ENCODE measurements at regions not wholly inside any gene's neighbourhood (a gene's known extent, or its start where the extent isn't known, plus 50 kb on each side); places are given as distances from the start of the nearest gene placed in this dataset.

DNA sequence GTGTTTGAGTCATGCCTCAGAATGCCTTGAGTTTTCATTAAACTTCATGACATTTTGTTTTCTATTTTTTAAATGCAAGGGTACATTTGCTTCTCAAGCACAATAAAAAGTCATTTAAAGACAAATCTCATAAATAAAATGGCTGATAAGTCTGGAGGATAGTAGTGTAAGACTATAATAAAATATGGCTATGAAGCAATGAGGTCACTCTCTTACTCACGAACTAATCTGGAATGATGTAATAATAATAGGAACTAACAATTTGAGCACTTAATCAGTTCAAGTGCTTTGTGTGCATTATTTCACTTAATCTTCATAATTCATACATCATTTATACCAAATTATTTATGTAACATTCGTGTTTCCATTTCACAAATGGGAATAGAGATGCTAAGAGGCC is 149.3 kb upstream of the CTTNBP2 start:
- DNase-seq (ENCODE audit: low read depth) = no peak

DNA sequence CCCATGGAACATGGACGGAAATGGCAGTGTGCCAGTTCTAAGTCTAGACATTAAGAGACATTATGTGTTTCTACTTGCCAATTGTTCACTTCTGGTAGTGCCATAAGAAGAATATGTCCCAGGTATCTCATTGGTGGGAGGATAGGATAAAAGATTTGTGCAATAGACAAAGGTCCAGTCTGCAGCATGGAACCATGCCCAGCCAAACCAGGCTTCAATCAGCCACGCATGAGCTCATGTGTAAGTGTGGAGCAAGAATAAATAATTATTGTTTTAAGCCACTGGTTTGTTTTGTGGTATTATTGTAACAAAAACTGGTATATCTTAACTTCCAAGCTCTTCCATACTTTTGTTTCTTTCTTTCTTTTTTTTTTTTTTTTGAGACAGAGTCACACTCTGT is 153.6 kb upstream of the CTTNBP2 start:
- DNase-seq (ENCODE audit: low read depth) = no peak

DNA sequence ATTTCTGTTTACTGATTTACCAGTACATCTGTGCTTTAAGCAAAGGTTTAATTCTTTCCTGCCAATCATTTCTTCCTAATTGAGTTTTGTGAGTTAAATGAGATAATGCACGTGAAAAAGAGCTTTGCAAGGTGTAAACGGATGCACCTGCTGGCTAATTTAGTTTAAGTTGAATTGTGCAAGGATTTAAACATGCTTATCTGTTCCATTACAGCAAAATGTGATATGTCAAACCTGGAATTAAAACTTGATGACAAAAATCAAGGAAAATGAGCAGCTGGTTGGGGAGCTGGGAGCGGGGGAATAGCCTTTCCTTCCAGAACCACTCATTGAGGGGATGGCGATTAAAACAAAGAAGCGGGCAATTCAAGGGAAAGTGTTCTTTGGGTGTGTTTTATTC is 155.0 kb upstream of the CTTNBP2 start:
- DNase-seq (ENCODE audit: low read depth) = no peak

DNA sequence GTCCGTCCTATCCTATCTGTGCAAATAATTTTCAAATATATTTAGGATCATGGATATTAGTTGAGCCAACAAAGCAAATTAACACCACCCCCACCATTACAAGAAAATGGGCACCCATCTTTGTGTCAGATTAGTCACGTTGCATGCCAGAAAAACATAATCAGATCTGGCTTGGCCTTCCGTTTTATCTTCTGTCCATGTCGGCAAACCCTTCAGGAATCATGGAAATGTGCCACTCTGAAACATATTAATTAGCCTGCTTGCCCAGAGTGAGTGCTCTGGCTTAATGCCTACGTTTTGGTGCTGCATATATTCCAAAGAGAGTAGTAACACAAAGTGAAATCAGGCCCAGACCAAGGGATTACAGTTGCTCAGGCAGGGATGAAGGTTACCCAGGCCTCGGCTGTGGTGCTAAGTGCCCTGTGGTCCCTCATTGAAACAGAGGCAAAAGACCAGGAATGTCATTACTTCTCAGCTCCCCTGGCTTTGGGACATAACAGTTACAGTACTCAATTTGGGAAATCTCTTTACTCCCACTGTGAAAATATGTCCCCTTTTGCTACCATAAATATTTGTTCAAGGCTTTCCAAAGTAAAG is 154.0 kb upstream of the LSM8 start:
- no peak for DNase-seq (ENCODE audit: low read depth)

DNA sequence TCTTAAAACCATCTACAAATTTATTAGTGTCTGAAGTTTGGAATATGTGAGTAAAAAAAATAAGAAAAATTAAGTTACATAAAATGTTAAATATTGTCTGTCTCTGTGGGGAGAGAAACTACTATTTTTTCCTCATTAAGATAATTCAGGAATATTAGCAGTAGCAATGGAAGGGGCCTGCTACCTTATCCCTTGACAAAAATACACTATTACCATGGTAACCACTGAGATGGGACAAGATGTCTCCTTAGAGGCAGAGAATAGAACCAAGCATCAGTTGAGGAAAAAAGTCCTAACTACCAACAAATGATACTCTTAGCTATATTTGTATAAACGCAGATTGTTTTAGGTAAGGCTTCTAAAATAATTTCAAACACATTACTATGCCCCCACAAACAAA is 150.7 kb upstream of the LSM8 start:
- no peak for DNase-seq (ENCODE audit: low read depth)

DNA sequence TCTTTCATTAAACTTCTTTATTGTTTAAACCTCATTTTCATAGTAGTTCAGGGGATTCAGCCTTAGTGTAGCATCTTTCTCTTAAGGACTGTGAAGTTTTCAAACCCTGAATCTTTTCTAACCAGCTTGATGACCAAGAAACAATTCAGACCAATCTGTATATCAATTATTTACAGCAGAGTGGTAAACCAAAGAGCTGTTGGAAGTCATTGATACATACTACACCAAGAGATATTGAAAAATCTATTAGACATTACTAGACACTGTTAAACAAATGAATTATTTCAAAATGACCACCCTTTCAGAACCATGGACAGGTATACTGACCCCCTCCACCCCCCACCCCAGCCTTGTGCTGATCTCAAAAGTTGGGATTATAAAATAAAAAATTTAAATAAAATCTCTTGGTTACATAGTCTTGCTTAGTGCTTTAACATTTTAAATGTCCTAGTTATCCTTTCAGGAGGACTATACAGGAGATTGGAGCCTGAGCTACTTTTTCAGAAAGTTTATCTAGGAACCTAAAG is 143.9 kb upstream of the LSM8 start:
- DNase-seq (ENCODE audit: low read depth) = no peak

DNA sequence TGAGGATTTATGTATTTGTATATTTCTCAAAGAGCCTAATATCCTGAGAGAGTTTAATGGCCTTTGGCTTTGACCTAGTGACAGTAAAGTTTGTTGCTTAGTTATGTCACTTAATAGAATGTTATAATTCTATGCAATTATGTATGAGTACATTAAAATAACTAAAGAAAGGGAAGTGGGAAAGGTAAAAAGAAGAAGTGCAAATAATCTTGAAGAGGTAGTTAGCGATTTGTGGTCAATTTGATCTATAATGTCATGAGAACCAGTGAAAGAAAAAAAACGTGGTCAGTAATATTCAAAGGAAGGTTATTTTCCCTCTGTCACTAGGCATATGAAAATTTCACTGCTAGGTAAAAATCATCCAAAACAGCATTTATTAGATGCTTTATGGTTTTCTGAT is 143.4 kb upstream of the LSM8 start:
- no peak for DNase-seq (ENCODE audit: low read depth)

DNA sequence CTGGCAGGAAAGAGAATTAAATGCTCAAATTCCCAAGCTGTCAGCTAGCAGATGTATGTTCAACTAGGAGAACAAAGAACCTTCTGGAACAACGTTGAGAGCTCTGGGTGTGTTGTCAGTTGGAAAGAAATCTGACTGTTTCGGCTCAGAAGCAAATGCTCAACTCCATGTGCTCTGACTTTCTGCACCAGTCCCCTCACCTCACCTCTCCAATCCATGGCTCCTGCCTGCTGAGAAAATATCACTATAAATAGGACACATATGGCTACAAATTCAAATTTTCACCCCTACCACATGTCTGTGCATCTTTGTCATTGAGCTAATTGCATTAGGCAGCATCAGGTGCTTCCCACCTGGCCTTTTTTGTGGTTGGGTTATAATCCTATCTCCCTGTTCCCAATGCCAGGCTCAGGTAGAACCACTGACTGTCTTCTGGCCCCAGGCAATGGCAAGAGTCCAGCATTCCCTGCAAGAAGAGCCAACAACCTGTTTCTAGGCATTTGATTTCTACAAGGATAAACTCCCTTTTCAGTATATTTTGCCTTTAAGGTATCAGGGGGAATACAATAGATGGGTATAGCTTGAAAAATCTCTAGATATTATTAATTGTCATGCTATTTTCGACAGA is 142.6 kb upstream of the LSM8 start:
- DNase-seq (ENCODE audit: low read depth) = no peak

DNA sequence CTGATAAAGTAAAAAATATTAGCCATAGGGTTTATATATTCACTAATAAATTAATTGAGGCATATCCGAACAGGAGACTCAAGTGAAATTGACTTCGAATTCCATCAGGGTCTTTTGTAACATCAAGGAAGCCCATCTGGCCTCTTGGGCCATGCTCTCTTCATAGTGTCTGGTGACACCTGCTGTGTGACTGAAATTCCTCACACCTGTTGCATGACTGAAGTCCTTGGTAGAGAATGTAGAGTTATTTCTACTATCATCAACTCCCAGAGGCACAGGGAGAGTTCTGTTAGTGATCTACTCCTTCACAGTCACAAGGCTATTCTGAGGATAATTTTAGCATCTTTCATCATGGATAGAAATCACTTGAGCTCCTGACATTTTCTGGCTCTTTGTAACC is 138.3 kb upstream of the LSM8 start:
- no peak for DNase-seq (ENCODE audit: low read depth)

DNA sequence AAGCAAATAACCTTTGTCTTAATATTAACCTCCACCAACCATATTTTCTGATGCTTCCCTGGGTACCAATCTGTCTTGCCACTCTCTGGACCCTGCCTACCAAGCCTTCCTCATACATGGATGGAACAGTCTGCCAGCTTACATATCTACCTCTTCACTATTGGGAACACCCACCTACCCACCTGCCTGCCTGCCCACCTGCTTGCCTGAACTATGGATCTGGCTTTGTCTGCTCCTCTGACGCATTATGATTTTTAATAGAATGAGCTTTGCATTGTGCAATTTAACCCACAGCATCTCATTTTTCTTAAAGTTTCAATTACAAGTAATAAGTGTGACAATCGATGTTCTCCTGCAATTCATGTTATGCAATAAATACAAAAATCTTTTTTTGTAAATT is 137.9 kb upstream of the LSM8 start:
- DNase-seq (ENCODE audit: low read depth) = no peak

DNA sequence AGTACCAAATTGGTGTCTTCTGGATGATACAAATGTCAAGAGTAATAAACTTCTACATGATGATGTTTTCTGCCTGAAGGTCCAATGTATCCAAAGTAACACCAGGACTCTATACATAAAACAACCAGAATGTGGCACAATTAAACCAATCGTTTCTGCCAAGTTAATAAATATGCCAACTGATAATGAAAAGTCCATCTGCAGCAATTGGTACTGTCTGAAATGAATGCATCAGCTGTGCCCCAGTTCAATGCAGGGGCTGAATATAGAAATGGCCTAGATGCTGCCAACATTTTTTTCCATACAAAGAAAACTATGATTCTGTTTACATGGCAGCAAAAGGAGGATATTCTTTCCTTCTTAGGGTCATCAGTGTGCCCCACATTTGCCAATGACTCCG is 137.2 kb upstream of the LSM8 start:
- no peak for DNase-seq (ENCODE audit: low read depth)

DNA sequence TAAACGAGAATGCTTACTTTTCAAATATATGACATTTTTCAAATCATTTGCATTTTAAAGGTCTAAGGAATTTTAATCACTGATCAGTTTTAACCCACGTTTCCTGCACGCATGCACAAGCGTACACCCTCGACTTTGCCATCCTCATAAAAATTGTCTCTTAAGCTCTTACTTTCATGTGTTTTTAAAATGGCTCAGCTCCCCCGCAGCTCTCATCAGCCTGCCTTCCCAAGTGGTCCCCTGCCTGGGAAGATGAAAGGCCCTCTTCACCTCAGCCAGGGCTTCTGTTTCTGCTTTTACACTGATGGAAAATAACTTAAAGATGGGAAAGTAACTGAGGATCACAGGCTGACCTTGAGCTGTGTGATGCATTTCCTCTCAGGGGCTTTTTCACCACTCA is 131.6 kb upstream of the LSM8 start:
- DNase-seq (ENCODE audit: low read depth) = no peak

DNA sequence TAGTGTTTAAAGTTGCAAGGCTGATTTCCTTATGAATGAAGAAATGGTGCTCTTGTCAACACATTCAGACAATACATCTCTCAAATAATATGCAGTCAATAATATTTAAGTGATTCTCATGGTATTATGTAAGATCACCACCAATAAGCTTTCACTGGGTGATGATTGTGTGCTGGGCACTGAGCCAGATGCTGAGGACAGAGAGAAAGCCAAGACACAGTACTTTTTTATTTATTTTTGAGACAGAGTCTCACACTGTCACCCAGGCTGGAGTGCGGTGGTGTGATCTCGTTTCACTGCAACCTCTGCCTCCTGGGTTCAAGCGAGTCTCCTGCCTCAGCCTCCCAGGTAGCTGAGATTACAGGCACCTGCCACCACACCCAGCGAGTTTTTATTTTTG is 130.6 kb upstream of the LSM8 start:
- no peak for DNase-seq (ENCODE audit: low read depth)

DNA sequence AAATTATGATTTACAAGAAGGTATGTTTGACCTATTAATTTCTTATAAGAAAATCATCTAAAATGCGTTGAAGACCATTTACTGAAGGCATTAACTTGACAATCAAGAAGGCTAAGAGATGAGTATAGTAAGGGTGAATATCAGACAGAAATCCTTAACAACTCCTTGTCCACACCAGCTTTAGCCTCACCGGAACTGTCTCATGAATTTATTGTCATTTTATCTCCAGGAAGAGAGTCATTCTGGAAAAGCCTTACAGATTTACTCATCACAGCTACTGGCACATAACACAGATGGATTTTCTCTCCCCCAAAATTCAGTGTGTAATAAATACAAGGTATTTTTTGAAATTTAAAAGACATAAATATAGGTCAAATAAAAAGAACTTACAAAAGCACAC is 129.4 kb upstream of the LSM8 start:
- DNase-seq (ENCODE audit: low read depth) = no peak

DNA sequence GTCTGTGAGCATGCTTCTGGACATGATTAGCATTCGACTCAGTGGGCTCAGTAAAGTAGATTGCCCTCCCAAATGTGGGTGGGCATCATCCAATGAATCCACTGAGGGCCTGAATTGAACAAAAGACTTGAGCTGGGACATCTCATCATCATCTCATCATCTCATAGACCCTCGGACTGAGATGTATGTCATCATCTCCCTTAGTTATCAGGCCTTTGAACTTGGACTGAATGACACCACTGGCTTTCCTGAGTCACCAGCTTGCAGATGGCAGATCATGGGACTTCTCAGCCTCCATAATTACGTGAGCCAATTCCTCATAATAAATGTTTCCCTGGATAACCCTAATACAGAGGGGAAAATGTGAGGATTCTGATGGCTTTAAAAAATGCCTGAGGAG is 128.3 kb upstream of the LSM8 start:
- no peak for DNase-seq (ENCODE audit: low read depth)

DNA sequence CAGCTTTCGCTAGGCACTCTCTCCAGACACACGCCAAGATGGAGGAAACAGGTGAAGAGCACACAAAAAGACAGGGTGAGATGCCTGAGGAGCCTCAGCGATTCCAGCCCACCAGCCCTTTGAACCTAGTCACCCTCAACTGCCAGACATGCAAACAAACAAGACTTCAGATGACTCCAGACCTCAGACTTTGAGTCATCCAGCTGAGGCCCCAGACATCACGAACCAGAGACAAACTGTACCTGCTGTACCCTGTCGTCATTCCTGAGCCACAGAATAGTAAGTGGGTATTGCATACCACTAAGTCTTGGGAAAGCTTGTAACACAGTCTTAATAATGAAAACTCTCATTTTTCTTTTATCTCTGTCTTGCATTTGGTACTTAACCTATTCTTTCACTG is 126.6 kb upstream of the LSM8 start:
- no peak for DNase-seq (ENCODE audit: low read depth)

DNA sequence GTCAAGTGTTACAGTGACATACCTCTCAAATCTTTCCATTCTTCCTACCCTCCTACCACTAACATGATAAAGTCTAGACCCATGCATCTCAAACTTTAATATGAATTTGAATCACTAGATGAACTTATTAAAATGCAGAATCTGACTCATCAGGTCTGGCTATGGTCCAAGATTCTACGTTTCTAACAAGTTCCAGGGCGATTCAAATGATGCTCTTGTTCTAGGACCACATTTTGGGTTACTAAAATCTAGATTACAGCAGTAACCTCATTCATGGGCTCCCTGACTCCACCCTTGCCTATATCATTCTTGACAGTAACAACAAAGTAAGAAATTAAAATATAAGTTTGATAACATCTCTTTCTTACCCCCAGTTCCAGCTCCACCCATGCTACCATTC is 124.8 kb upstream of the LSM8 start:
- no peak for DNase-seq (ENCODE audit: low read depth)

DNA sequence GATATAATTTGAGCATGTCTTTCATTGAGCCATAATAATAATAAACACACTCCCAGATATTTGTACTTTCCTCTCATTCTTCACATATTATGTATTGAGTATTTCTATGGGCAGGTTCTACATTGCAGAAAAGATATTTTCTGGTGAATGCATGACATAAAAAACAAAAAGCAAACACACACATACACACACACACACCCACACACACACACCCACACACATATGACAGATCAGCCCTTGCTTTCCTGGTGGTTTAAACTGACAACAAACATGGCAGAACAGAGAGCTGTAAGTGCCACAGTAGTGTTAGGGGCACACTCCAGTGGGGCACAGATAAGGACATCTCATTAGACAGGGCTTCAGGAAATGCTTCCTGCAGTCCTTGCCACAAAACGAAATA is 123.3 kb upstream of the LSM8 start:
- no peak for DNase-seq (ENCODE audit: low read depth)

DNA sequence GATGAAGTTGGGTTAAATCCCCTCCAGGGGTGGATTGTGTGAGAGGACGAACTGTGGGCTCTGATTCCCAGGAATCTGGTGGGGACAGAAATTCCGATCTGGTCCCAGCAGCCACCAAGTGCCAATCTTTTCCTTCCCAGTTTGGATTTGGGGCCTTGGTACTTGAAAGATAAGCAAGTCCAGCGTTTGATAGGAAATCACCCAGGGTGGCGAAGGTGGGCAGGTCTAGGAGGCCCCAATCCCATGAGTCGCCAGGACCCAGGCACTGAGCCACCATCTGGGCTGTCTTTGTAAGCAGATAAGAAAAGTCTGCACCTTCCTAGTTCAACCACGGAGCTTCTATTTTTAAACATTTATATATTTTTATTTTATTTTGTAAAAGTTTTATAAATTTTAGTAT is 122.6 kb upstream of the LSM8 start:
- no peak for DNase-seq (ENCODE audit: low read depth)

DNA sequence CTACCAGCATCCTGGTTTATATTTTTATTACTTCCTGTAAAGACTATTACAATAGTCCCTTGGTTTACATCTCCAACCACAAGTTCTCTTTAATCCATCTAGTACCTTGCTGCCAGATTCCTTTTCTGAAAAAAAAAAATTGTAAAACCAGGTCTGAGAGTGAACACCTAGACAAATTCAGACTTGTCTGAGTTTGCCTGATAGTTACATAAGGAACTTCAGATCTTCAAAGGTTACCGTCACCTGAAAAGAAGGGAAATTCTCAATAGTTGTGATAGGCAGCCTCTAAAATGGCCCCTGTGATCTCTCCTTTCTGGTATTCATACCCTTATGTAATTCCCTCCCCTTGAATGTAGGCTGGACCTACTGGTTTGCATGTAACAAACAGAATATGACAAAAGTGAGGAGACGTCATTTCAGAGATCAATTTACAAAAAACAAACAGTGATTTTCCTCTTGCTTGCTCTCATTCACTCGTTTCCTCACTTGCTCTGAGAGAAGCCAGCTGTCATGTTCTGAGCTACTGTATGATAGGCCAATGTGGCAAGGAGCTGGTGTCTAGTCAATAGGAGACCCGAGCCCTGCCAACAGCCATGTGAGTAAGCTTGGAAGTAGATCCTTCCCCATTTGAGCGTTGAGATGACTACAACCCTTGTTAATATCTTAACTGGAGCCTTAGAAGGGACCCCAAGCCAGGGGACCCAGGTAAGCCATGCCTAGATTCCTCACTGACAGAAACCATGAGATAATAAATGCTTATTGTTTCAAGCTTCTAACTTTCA is 110.9 kb upstream of the LSM8 start:
- no peak for DNase-seq (ENCODE audit: low read depth)

DNA sequence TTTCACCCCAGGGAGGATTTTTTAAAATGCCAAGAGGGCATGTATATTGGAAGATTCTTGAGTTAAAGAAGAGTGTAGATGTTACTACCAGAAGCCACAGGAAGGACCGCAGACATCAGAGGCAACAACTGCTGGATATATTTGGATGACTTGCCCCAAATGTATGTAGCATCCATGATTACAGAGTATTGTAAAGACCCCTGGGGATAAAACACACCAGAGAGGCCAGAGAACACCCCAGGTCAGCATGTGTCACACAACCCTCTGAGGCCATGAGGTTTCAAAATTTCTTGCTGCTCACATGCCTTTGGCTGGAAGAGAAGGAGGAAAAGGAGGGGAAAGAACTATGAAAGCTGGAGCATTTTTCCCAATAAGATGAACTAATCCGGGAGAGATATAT is 108.0 kb upstream of the LSM8 start:
- DNase-seq (ENCODE audit: low read depth) = no peak

DNA sequence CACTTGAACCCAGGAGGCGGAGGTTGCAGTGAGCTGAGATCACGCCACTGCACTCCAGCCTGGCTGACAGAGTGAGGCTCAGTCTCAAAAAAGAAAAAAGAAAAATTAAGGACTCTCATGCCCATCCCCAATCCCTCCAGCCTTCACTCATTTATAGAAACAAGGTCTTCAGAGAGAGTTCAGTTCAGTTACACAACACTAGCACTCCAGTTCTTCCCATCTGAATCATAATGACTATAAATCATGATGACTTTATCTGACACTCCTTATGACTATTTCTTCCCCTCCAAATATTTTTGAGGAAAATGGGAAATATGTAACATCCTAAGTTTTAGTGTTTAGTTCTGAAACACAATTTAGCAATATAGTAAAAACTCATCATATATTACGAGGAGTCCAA is 107.4 kb upstream of the LSM8 start:
- DNase-seq (ENCODE audit: low read depth) = no peak

DNA sequence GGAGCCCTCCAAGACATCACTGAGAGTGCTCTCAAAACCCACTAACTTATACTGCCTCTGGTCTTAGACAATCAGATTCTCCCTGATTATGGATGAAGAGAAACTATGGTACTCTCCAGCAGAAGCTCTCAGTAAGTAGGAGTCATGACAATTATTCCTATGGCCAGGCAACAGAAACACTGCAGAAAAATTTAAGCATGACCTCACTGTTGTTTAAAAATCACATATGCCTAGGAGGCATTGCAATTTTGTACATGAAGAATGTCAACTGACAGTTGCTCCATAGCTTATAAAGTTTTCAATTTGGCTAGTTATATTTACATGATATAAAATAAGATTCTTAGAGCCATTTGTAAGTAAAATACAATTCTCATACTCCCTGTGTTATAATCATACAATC is 105.9 kb upstream of the LSM8 start:
- no peak for DNase-seq (ENCODE audit: low read depth)

DNA sequence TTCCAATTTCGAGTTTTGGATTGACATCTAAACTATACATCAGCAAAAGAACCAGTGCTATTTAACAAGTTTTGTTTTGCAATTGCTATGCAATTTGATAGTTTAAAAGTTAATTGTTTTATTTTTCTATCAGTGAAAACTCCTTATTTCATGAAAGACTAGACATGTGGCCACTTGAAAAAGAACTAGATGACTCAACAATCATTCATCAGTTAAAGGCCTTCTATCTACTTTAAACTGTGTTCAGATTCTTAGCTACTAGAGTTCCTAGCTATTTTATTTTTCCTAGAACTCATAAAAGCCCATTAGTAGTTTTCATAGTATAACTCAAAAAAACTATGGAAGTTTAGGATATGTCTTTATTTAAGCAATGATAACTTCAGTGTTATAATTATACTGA is 104.6 kb upstream of the LSM8 start:
- no peak for DNase-seq (ENCODE audit: low read depth)

Measured in fibroblast of gingiva (primary cell).